GM23338 (cell line): ENCODE measurements at regions not wholly inside any gene's neighbourhood (a gene's known extent, or its start where the extent isn't known, plus 50 kb on each side); places are given as distances from the start of the nearest gene placed in this dataset.

ENCODE experiments used
- CREB1 ChIP-seq: fragments of 250-450 bp; sonication (Bioruptor Pico); IDR thresholded peaks from 2 replicates; pipeline ENCODE4 v1.5.0; 2020; ENCODE audit warnings: low read depth, mild to moderate bottlenecking, moderate library complexity
- CTCF ChIP-seq, 2 experiments: fragments of 200-600 bp in 1 of 2; sonication (generic) in 1 of 2; conservative IDR thresholded peaks; 2 replicates each; pipeline versions ENCODE4 v1.5.1 to v1.6.1; 2016 to 2017; ENCODE audit warnings: antibody characterized with exemption in 2 of 2, low read depth in 2 of 2, mild to moderate bottlenecking in 2 of 2, moderate library complexity in 1 of 2
- ETS1 ChIP-seq: IDR thresholded peaks from 2 replicates; pipeline ENCODE4 v1.6.1; 2016; ENCODE audit warnings: antibody characterized with exemption
- EZH2 ChIP-seq: fragments of 200-600 bp; sonication (generic); IDR thresholded peaks from one replicate; pipeline ENCODE4 v1.8.0; 2017; ENCODE audit warnings: antibody characterized with exemption, mild to moderate bottlenecking, low read depth; ENCODE audit not compliant: unreplicated experiment
- EZH2phosphoT487 ChIP-seq: fragments of 200-600 bp; sonication (generic); IDR thresholded peaks from one replicate; pipeline ENCODE4 v1.8.1; 2018; ENCODE audit warnings: antibody characterized with exemption; ENCODE audit not compliant: unreplicated experiment
- JUNB ChIP-seq: IDR thresholded peaks from one replicate; pipeline ENCODE4 v1.6.1; 2016; ENCODE audit warnings: antibody characterized with exemption; ENCODE audit not compliant: unreplicated experiment
- NANOG ChIP-seq: IDR thresholded peaks from 2 replicates; pipeline ENCODE4 v1.6.1; 2016; ENCODE audit warnings: antibody characterized with exemption, borderline replicate concordance
- POLR2AphosphoS5 ChIP-seq: IDR thresholded peaks from 2 replicates; pipeline ENCODE4 v1.6.1; 2016; ENCODE audit warnings: antibody characterized with exemption, low read depth
- REST ChIP-seq: IDR thresholded peaks from one replicate; pipeline ENCODE4 v1.6.1; 2018; ENCODE audit warnings: antibody characterized with exemption; ENCODE audit not compliant: unreplicated experiment
- ZNF114 ChIP-seq: fragments of 250-450 bp; sonication (Bioruptor Pico); IDR thresholded peaks from 2 replicates; pipeline ENCODE4 v1.5.0; 2020; ENCODE audit warnings: mild to moderate bottlenecking, moderate library complexity

DNA sequence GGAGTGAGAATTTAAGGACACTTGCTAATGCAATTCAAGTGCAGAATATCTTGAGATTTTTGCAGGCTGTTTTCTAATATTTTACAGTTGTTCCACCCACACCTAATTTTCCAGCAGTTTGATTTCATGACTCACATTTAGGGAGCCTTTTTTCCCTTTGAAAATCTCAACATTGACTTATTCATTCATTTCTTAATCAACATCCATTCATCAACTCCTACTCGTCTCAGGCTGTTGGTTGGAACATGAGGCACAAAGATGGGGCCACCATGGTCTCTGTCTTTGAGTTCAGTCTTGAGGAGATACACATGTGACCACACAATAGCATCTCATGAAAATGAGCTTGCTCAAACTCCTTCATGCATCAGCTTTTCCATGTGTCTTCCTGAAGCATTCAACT lies 135.6 kb downstream of the UNC5CL start:
- TF ChIP-seq POLR2AphosphoS5 (no peak), REST (no peak), CTCF (conservative IDR thresholded peaks at IDR 0.05; ENCODE audit: low read depth in 2 of 2) (no peak), EZH2phosphoT487 (no peak), EZH2 (no peak), NANOG (no peak), ZNF114 (no peak), CREB1 (CRISPR knock-in tag) (no peak), JUNB (no peak), ETS1 (no peak)
